ENCODE measurements at regions not wholly inside any gene's neighbourhood (a gene's known extent, or its start where the extent isn't known, plus 50 kb on each side); places are given as distances from the start of the nearest gene placed in this dataset.

DNA sequence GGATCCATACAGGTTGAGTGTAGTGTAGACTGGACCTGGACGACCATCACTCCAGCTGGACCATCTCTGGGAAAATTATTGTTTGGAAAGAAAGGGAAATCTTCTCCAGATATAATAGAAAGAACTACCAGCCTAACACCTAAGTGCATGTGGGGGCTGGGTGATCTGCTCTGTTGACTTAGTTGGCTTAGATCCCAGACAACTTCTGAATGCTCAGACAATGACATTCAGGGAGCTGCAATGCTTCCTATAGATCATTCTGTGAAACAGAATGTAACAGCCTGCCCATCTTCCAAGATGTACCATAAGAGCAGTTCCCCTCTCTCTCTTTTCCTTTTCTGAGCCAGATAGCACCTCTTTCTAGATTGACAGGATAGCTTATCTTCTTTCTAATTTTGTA is 572.8 kb upstream of the STXBP6 start:
- no peaks in the 10 kb centered on the region for H3K36me3 Mint-ChIP-seq (ENCODE audit: low read depth)
- no peaks in the 10 kb centered on the region for H3K27me3 Mint-ChIP-seq (ENCODE audit: insufficient read depth)
- intact Hi-C loops (cut with micrococcal nuclease) = no loop called here
- no peaks in the 10 kb centered on the region for H3K4me1 Mint-ChIP-seq (ENCODE audit: low read depth)
- no peak overlapping the region for H3K4me3 Mint-ChIP-seq
- peaks cover 32% of the 10 kb centered on the region for H3K9me3 Mint-ChIP-seq
- H3K27ac Mint-ChIP-seq = no peak overlapping the region
- no peak for DNase-seq (ENCODE audit: low spot score)

GRCh38 chr14:25620515-25620914 is 570.6 kb upstream of the STXBP6 start:
- H3K4me3 Mint-ChIP-seq = no peak overlapping the region
- no peaks in the 10 kb centered on the region for H3K27me3 Mint-ChIP-seq (ENCODE audit: insufficient read depth)
- no peaks in the 10 kb centered on the region for H3K4me1 Mint-ChIP-seq (ENCODE audit: low read depth)
- DNase-seq (ENCODE audit: low spot score) = no peak
- intact Hi-C loops (cut with micrococcal nuclease) = no loop called here
- peaks cover 44% of the 10 kb centered on the region for H3K9me3 Mint-ChIP-seq
- no peak overlapping the region for H3K27ac Mint-ChIP-seq
- H3K36me3 Mint-ChIP-seq (ENCODE audit: low read depth) = no peaks in the 10 kb centered on the region

- H3K4me1 Mint-ChIP-seq (ENCODE audit: low read depth) = no peaks in the 10 kb centered on the region
- no peak overlapping the region for H3K27ac Mint-ChIP-seq
- H3K36me3 Mint-ChIP-seq (ENCODE audit: low read depth) = no peaks in the 10 kb centered on the region
- no peak overlapping the region for H3K4me3 Mint-ChIP-seq
- H3K27me3 Mint-ChIP-seq (ENCODE audit: insufficient read depth) = no peaks in the 10 kb centered on the region
- intact Hi-C loops (cut with micrococcal nuclease) = no loop called here
- H3K9me3 Mint-ChIP-seq = peaks cover 61% of the 10 kb centered on the region
- no peak for DNase-seq (ENCODE audit: low spot score)
Observed at GRCh38 chr14:25615174-25615573, 565.2 kb upstream of the STXBP6 start.

GRCh38 chr14:25607192-25607591 is 557.2 kb upstream of the STXBP6 start:
- DNase-seq (ENCODE audit: low spot score) = no peak
- H3K4me3 Mint-ChIP-seq = no peak overlapping the region
- intact Hi-C loops (cut with micrococcal nuclease) = no loop called here
- H3K27me3 Mint-ChIP-seq (ENCODE audit: insufficient read depth) = no peaks in the 10 kb centered on the region
- no peak overlapping the region for H3K27ac Mint-ChIP-seq
- H3K36me3 Mint-ChIP-seq (ENCODE audit: low read depth) = no peaks in the 10 kb centered on the region
- no peaks in the 10 kb centered on the region for H3K4me1 Mint-ChIP-seq (ENCODE audit: low read depth)
- peaks cover 22% of the 10 kb centered on the region for H3K9me3 Mint-ChIP-seq

- no peak for DNase-seq (ENCODE audit: low spot score)
- Mint-ChIP-seq H3K27me3 (ENCODE audit: insufficient read depth) (no peaks in the 10 kb centered on the region), H3K4me3 (no peak overlapping the region), H3K36me3 (ENCODE audit: low read depth) (no peaks in the 10 kb centered on the region), H3K27ac (no peak overlapping the region), H3K9me3 (peaks cover 36% of the 10 kb centered on the region), H3K4me1 (ENCODE audit: low read depth) (no peaks in the 10 kb centered on the region)
- intact Hi-C loops (cut with micrococcal nuclease) = no loop called here
Observed at GRCh38 chr14:25602106-25602505, 552.2 kb upstream of the STXBP6 start.

DNA sequence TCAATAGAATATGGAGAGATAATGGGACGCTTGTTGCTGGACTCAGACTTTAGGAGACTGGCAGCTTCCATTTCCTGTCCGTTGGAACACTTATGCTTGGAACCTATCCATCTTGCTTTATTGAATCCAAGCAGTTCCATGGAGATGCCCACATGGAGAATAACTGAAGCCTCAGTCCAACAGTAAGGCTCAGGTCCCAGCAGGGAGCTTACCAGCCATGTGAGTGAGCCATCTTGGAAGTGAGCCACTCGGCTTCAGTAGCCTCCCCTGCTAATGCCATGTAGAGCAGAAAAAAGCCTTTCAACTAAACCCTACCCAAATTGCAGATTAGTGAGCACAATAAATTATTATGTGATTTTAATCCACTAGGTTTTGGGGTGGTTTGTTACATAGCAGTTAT is 538.8 kb upstream of the STXBP6 start:
- no peak for DNase-seq (ENCODE audit: low spot score)
- no peak overlapping the region for H3K4me3 Mint-ChIP-seq
- H3K9me3 Mint-ChIP-seq = peaks cover 25% of the 10 kb centered on the region
- no peaks in the 10 kb centered on the region for H3K4me1 Mint-ChIP-seq (ENCODE audit: low read depth)
- H3K27me3 Mint-ChIP-seq (ENCODE audit: insufficient read depth) = no peaks in the 10 kb centered on the region
- H3K27ac Mint-ChIP-seq = no peak overlapping the region
- intact Hi-C loops (cut with micrococcal nuclease) = no loop called here
- H3K36me3 Mint-ChIP-seq (ENCODE audit: low read depth) = no peaks in the 10 kb centered on the region

DNA sequence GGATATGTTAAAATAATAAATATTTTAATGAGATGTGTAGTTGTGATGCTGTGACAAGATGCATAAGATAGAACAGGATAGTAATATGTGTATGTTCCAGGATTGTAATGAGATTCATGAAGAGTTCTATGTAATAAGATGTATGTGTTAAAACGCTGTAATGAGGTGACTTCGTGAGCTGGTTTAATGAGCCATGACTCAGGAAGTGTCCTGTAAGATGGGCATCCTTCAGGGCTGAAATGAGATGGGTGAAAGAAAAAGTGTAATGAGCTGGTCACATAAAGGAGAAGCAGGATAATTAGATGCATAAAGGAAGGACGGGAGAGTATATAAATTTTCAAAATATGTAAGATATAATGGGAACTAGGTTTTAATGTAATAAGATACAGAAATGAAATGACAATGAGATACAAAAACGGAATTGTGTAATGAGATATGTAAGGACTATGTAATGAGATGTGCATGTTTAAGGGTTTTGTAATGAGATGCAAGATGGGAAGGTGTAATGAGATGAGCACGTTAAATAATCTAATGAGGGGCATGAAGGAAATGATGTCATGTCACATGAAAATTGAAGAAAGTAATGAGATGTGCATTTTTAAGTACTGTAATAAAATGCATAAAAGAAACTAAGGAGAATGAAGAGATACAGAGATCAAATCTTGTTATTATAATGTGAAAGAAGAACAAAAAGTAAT is 524.8 kb upstream of the STXBP6 start:
- intact Hi-C loops (cut with micrococcal nuclease) = no loop called here
- Mint-ChIP-seq H3K4me1 (ENCODE audit: low read depth) (no peaks in the 10 kb centered on the region), H3K9me3 (peaks cover 28% of the 10 kb centered on the region), H3K27me3 (ENCODE audit: insufficient read depth) (no peaks in the 10 kb centered on the region), H3K4me3 (no peak overlapping the region), H3K27ac (no peak overlapping the region), H3K36me3 (ENCODE audit: low read depth) (no peaks in the 10 kb centered on the region)
- no peak for DNase-seq (ENCODE audit: low spot score)

- peaks cover 46% of the 10 kb centered on the region for H3K9me3 Mint-ChIP-seq
- H3K27ac Mint-ChIP-seq = no peak overlapping the region
- H3K27me3 Mint-ChIP-seq (ENCODE audit: insufficient read depth) = no peaks in the 10 kb centered on the region
- no peak for DNase-seq (ENCODE audit: low spot score)
- intact Hi-C loops (cut with micrococcal nuclease) = no loop called here
- H3K4me3 Mint-ChIP-seq = no peak overlapping the region
- no peaks in the 10 kb centered on the region for H3K4me1 Mint-ChIP-seq (ENCODE audit: low read depth)
- no peaks in the 10 kb centered on the region for H3K36me3 Mint-ChIP-seq (ENCODE audit: low read depth)
Observed at GRCh38 chr14:25570483-25570882, 520.5 kb upstream of the STXBP6 start.

DNA sequence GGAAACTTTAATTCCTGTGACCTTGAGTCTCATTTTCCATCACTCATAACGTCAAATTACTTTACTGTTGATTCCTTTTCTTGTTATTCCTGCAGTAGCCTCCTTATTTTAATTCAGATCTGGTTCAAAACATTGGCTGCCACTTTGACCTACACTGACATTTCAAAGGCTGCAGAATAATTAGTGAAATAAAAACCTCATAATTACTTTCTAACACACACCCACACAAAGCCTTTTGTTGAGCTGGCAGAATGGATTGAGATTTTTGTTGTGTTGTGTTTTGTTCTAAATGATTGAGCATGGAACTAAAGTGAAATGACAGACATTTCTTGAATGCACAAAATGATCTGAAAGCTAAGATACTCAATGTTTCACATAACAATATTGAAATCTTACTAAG is 507.5 kb upstream of the STXBP6 start:
- no peak for DNase-seq (ENCODE audit: low spot score)
- Mint-ChIP-seq H3K4me1 (ENCODE audit: low read depth) (no peaks in the 10 kb centered on the region), H3K4me3 (no peak overlapping the region), H3K27me3 (ENCODE audit: insufficient read depth) (no peaks in the 10 kb centered on the region), H3K9me3 (no peaks in the 10 kb centered on the region), H3K36me3 (ENCODE audit: low read depth) (no peaks in the 10 kb centered on the region), H3K27ac (no peak overlapping the region)
- intact Hi-C loops (cut with micrococcal nuclease) = no loop called here

DNA sequence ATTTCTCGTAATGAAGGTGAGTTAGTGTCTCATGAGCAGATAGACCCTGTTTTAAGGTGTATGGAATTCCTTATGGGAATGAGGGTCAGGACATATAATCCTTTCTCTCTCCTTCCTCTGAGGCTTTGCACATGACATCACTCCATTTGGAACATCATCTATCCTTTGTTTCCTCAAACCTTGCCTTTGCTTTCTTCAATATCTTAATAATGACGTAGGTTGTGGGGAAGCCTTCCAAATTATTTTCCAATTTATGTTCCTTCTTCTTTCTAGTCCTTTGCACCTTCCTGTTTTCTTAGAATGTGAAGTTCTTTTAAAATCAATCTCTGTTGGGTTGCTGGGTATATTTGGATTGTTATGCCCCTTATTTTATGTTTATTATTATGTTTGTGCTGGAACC is 502.9 kb upstream of the STXBP6 start:
- Mint-ChIP-seq H3K36me3 (ENCODE audit: low read depth) (no peaks in the 10 kb centered on the region), H3K4me3 (no peak overlapping the region), H3K27me3 (ENCODE audit: insufficient read depth) (no peaks in the 10 kb centered on the region), H3K4me1 (ENCODE audit: low read depth) (no peaks in the 10 kb centered on the region), H3K9me3 (peaks cover 10% of the 10 kb centered on the region), H3K27ac (no peak overlapping the region)
- intact Hi-C loops (cut with micrococcal nuclease) = no loop called here
- no peak for DNase-seq (ENCODE audit: low spot score)

- intact Hi-C loops (cut with micrococcal nuclease) = no loop called here
- Mint-ChIP-seq H3K36me3 (ENCODE audit: low read depth) (no peaks in the 10 kb centered on the region), H3K4me3 (no peak overlapping the region), H3K27me3 (ENCODE audit: insufficient read depth) (no peaks in the 10 kb centered on the region), H3K9me3 (peaks cover 13% of the 10 kb centered on the region), H3K27ac (no peak overlapping the region), H3K4me1 (ENCODE audit: low read depth) (no peaks in the 10 kb centered on the region)
- DNase-seq (ENCODE audit: low spot score) = no peak
Observed at GRCh38 chr14:25551674-25552073, 501.7 kb upstream of the STXBP6 start.

- H3K27ac Mint-ChIP-seq = no peak overlapping the region
- H3K9me3 Mint-ChIP-seq = peaks cover 17% of the 10 kb centered on the region
- DNase-seq (ENCODE audit: low spot score) = no peak
- intact Hi-C loops (cut with micrococcal nuclease) = no loop called here
- H3K36me3 Mint-ChIP-seq (ENCODE audit: low read depth) = no peaks in the 10 kb centered on the region
- no peak overlapping the region for H3K4me3 Mint-ChIP-seq
- no peaks in the 10 kb centered on the region for H3K4me1 Mint-ChIP-seq (ENCODE audit: low read depth)
- H3K27me3 Mint-ChIP-seq (ENCODE audit: insufficient read depth) = no peaks in the 10 kb centered on the region
Observed at GRCh38 chr14:25546826-25547225, 496.9 kb upstream of the STXBP6 start.

GRCh38 chr14:25537846-25538455 is 488.0 kb upstream of the STXBP6 start:
- Mint-ChIP-seq H3K4me1 (ENCODE audit: low read depth) (no peaks in the 10 kb centered on the region), H3K9me3 (peaks cover 24% of the 10 kb centered on the region), H3K27ac (no peak overlapping the region), H3K4me3 (no peak overlapping the region), H3K27me3 (ENCODE audit: insufficient read depth) (no peaks in the 10 kb centered on the region), H3K36me3 (ENCODE audit: low read depth) (no peaks in the 10 kb centered on the region)
- DNase-seq (ENCODE audit: low spot score) = no peak
- intact Hi-C loops (cut with micrococcal nuclease) = no loop called here

- H3K27me3 Mint-ChIP-seq (ENCODE audit: insufficient read depth) = no peaks in the 10 kb centered on the region
Observed at GRCh38 chr14:25526290-25526689, 476.3 kb upstream of the STXBP6 start.

More at GRCh38 chr14:25526290-25526689, 476.3 kb upstream of the STXBP6 start:
- H3K36me3 Mint-ChIP-seq (ENCODE audit: low read depth) = no peaks in the 10 kb centered on the region
- no peaks in the 10 kb centered on the region for H3K4me1 Mint-ChIP-seq (ENCODE audit: low read depth)
- H3K9me3 Mint-ChIP-seq = no peaks in the 10 kb centered on the region
- no peak overlapping the region for H3K4me3 Mint-ChIP-seq
- intact Hi-C loops (cut with micrococcal nuclease) = no loop called here
- no peak for DNase-seq (ENCODE audit: low spot score)
- no peak overlapping the region for H3K27ac Mint-ChIP-seq

Measured in activated T-helper 1 cell treated with anti-CD3 and anti-CD28 coated beads, Interleukin-12 subunit alpha, Interleukin-12 subunit beta, Interleukin-2, Interleukin-4 antibody, amounts not matched to agents 30 ng/mL and 10 ng/mL and 1 ng/mL, durations not matched to agents 14 hours and 24 hours and 36 hours (primary cell).